Bronchial epithelial cell (primary cell): ENCODE measurements at regions not wholly inside any gene's neighbourhood (a gene's known extent, or its start where the extent isn't known, plus 50 kb on each side); places are given as distances from the start of the nearest gene placed in this dataset.
A peak's percentile ranks its signal among the peaks of the same experiment; 100 is the strongest.

Experiments used
- DNase-seq: peaks from one replicate; pipeline ENCODE4 v3.0.0-alpha.2; 2010; ENCODE audit warnings: low read depth
- FAIRE-seq: peaks from 2 replicates; lab custom pipeline; 2011; peaks lifted over from hg19 to GRCh38; lab: Jason Lieb, UNC
- H3K27me3 ChIP-seq: 2 replicates; pipeline ENCODE4 v1.5.1; 2011; ENCODE audit warnings: low read length; ENCODE audit not compliant: control insufficient read depth, insufficient read depth
- H3K36me3 ChIP-seq: 2 replicates; pipeline ENCODE4 v1.5.1; 2011; ENCODE audit warnings: low read length; ENCODE audit not compliant: control insufficient read depth, insufficient read depth
- H3K4me3 ChIP-seq: 2 replicates; pipeline ENCODE4 v1.5.1; 2011; ENCODE audit warnings: mild to moderate bottlenecking, low read depth, low read length, control low read depth
- TF ChIP-seq, protein P1 (sequence below): IDR thresholded peaks from 2 replicates; pipeline ENCODE4 v1.5.1; 2011; ENCODE audit warnings: mild to moderate bottlenecking, moderate library complexity, low read length, control low read depth, inconsistent platforms; ENCODE audit not compliant: insufficient read depth, severe bottlenecking

DNA sequence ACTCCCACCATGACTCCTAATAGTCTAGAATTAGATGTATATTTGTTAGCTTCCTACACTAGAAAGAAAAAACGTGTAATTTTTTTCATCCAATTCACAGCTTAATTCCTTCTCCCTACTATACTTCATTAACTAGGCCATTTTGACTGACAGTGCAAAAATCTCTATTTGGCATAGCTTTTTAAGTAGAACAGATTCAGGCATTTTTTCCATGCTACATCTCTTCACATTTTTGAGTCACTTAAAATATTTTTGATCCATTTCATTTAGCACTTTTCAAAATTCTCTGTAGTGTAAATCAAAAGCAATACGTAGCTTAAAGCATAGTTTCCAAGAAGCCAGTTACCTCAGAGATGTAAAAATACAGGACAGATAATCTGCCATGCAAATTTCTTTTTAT, 391.1 kb upstream of the NPVF start:
- TF ChIP-seq, protein P1, sequence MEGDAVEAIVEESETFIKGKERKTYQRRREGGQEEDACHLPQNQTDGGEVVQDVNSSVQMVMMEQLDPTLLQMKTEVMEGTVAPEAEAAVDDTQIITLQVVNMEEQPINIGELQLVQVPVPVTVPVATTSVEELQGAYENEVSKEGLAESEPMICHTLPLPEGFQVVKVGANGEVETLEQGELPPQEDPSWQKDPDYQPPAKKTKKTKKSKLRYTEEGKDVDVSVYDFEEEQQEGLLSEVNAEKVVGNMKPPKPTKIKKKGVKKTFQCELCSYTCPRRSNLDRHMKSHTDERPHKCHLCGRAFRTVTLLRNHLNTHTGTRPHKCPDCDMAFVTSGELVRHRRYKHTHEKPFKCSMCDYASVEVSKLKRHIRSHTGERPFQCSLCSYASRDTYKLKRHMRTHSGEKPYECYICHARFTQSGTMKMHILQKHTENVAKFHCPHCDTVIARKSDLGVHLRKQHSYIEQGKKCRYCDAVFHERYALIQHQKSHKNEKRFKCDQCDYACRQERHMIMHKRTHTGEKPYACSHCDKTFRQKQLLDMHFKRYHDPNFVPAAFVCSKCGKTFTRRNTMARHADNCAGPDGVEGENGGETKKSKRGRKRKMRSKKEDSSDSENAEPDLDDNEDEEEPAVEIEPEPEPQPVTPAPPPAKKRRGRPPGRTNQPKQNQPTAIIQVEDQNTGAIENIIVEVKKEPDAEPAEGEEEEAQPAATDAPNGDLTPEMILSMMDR = no peak
- DNase-seq (no peak), FAIRE-seq (no peak)
- no peaks in the 10 kb centered on the region for H3K36me3 ChIP-seq
- no peak overlapping the region for H3K4me3 ChIP-seq
- H3K27me3 ChIP-seq = no peaks in the 10 kb centered on the region

DNA sequence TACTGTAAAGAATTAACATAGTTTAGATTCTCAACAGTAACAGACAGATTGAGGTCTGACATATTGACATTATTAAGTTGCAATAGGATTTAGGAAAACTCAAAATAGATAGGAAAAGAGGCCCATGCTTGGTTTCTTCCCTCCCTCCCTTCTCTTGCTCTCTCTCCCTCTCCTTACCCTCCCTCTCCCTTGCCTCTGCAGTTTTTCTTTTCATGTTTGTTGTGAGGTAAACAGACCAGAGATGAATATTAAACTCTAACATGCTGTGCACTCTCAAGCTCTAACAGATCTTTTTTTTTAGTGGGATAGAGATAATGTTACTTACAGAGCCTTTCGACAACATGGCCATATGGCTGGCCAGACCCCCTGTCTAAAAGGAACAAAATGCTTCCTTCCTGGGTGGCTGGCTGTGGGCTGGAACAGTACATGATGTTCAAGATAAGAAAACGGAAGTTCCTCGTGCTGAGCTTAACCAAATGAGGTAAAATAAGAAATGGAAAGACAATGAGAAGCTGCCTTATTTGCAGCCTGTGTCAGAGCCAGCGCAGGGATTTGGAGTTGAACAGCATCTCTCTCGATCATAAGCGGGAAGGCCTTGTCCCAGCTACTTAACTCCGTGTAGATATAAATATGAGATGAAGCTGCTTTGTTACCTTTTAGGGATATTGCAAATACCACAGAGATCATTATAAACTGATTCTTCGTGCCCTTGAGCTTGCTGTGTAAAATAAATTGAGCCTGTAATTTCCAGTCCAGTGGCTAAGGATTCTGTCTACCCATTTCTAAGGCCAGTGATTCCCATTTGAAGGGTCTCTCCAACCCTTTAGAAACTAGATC, 391.9 kb upstream of the NPVF start:
- Histone ChIP-seq H3K36me3 (no peaks in the 10 kb centered on the region), H3K27me3 (no peaks in the 10 kb centered on the region), H3K4me3 (no peak overlapping the region)
- FAIRE-seq (peak; percentile 55), DNase-seq (no peak)
- TF ChIP-seq, protein P1 = no peak

DNA sequence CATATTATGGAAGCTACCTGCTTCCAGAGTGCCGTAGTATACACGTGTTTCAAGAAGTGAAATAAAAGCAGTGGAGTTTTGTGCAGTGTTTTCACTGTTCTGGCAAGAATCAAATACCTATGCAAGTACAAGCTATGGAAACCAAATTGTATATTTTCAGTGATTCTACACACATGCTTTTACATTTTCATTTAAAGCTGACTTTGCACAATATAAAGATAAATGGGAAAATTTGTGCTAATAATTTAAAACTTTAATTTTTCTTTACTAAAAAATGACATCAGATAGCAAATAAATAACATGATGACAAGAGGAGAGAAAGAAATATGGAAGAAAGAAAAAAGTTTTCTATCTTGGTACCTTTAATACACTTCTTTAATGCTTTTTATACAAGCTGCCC, 393.7 kb upstream of the NPVF start:
- no peak for FAIRE-seq
- TF ChIP-seq, protein P1 = no peak
- Histone ChIP-seq H3K4me3 (no peak overlapping the region), H3K27me3 (no peaks in the 10 kb centered on the region), H3K36me3 (no peaks in the 10 kb centered on the region)
- no peak for DNase-seq

DNA sequence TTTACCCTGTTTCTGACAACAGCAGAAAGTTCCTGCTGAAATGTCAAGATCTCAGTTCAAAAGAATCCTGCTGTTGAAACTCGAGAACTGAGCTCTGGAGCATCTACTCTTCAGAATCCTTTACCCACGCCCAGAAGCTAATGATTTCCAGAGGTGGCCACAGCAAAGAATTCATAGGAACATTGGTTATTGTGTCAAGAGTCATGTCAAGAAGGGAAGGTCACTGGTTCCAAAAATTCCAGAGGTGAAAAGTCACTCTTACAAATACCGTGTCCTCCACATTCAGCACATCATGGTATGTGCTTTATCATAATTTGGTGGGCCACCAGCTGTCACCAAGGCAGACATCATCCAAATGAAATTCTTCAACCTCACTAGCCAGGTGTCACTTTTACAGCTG, 394.4 kb upstream of the NPVF start:
- TF ChIP-seq, protein P1 = no peak
- Histone ChIP-seq H3K4me3 (no peak overlapping the region), H3K27me3 (no peaks in the 10 kb centered on the region), H3K36me3 (no peaks in the 10 kb centered on the region)
- no peak for FAIRE-seq
- DNase-seq = no peak

DNA sequence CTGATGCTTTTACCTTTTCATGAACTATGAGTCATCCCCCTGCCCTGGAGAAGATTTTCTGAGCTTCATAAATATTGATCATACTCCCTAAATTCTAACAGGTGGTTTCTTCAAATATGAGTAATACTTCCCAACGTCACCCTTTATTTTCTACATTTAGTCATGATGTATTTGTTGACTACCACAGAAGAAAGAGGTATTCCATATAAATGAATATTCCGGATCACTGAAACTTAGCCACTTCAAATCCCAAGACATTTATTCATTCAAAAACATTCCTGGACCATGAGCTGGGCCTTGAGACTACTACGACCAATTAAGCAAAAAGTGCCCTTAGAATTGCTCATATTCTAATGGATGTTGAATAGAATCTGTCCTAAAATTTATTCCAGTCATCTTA, 395.8 kb upstream of the NPVF start:
- H3K36me3 ChIP-seq = no peaks in the 10 kb centered on the region
- no peak overlapping the region for H3K4me3 ChIP-seq
- FAIRE-seq (no peak), DNase-seq (peak; percentile 50)
- TF ChIP-seq, protein P1 = no peak
- H3K27me3 ChIP-seq = no peaks in the 10 kb centered on the region
